ENCODE measurements at regions not wholly inside any gene's neighbourhood (a gene's known extent, or its start where the extent isn't known, plus 50 kb on each side); places are given as distances from the start of the nearest gene placed in this dataset.

DNA sequence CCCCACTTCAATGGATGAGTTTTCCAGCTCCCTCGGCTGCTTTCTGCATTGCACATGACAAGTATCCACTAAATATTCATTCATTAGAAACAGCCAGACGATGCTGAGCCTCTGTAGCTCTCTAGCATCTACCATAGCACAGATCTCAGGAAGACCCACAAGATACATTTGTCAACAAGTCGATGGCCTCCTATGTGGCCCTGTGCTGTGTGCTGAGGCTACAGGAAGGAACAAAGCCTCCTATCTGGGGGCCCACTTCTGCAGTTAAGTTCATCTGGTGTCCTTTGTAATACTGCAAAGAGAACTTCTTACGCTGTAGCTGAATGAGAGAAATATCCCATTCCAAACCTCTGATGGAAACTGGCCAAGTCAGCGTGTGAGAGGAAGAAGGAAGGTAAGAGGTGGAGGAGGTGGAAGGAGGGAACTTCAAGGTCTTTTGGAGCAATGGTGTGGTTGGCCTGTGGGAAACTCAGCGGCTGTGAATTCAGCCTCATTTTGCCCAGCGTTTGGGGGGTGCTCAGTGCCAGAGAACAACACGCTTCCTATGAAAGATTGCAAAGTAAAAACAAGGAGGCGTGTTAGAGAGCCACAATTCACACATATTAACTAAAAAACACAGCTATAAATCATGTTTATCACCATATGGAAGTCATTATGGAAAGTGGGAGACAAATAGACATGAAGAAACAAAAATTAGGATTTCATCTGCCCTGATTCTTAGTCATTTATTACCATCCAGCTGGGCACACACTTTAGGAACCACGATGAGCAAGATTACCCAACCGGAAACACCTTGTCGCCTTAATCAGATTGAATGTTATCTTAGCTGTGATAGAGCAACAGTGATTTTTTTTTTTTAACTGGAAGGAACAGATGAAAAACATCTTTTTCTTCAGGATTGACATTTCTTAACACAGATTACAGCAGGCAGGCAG, 62.2 kb upstream of the USP6NL start:
- ATAC-seq (ENCODE audit: low read depth) (no peak), DNase-seq (no peak)
- Histone ChIP-seq H3K27me3 (ENCODE audit: control insufficient read depth, insufficient read depth, low read length) (peaks cover 18% of the 10 kb centered on the region), H2BK20ac (ENCODE audit: low read depth, low read length) (no peak overlapping the region), H2AK5ac (ENCODE audit: low read depth, low read length) (no peak overlapping the region), H4K8ac (ENCODE audit: low read depth in 2 of 2, low read length in 2 of 2) (no peak overlapping the region), H4K91ac (ENCODE audit: insufficient read depth, low read depth, low read length) (no peak overlapping the region), H3K9me3 (ENCODE audit: control insufficient read depth, insufficient read depth, low read length) (no peaks in the 10 kb centered on the region), H3K23ac (ENCODE audit: low read depth, low read length) (no peak overlapping the region), H3K36me3 (ENCODE audit: control insufficient read depth, insufficient read depth, low read length) (no peaks in the 10 kb centered on the region), H3K4me3 (ENCODE audit: insufficient read depth, low read depth, low read length) (no peak overlapping the region), H3K18ac (ENCODE audit: low read depth, low read length) (no peak overlapping the region), H4K20me1 (ENCODE audit: insufficient read depth, low read length) (no peaks in the 10 kb centered on the region), H3K4me2 (ENCODE audit: low read depth, low read length) (no peak overlapping the region), H3K9me1 (ENCODE audit: insufficient read depth, low read length) (no peaks in the 10 kb centered on the region), H2BK5ac (ENCODE audit: low read depth, low read length, poor library complexity, severe bottlenecking) (no peak overlapping the region), H2BK15ac (ENCODE audit: low read depth, low read length) (no peak overlapping the region), H3K56ac (ENCODE audit: extremely low read depth, insufficient read depth, low read length) (no peak overlapping the region), H2AK9ac (replicated peaks; ENCODE audit: low read depth, low read length, poor library complexity) (peak overlapping the region; percentile 49), H3K14ac (replicated peaks; ENCODE audit: low read depth, low read length) (no peak overlapping the region), H2AFZ (replicated peaks; ENCODE audit: low read length, poor library complexity) (peak overlapping the region; percentile 68), H3K4ac (ENCODE audit: low read depth, low read length) (no peak overlapping the region), H2BK120ac (ENCODE audit: low read depth, low read length) (no peak overlapping the region), H3K4me1 (ENCODE audit: control insufficient read depth, insufficient read depth, low read length) (no peaks in the 10 kb centered on the region), H4K5ac (ENCODE audit: low read depth, low read length) (no peak overlapping the region), H3K79me1 (ENCODE audit: low read depth in 1 of 2, low read length in 2 of 2) (no peaks in the 10 kb centered on the region), H3K27ac (ENCODE audit: insufficient read depth, low read length) (no peak overlapping the region), H3K9ac (ENCODE audit: low read depth, low read length) (no peak overlapping the region)
- ChIA-PET POLR2A (ENCODE audit: unreplicated experiment) (no interaction called here), CTCF (no interaction called here)
- intact Hi-C loops (cut with micrococcal nuclease) (no loop called here), in situ Hi-C loops (cut with MboI; ENCODE audit: low sequenced_read_pairs) (no loop called here), dilution Hi-C loops (cut with HindIII; ENCODE audit: low sequenced_read_pairs, unreplicated experiment) (no loop called here)
- 80% methylated on average over 1 of the region's 12 CpGs; no CpG with 5 or more reads in 1 of the 2 experiments for WGBS, 2 experiments (ENCODE audit: extremely low coverage in 2 of 2, insufficient read length in 1 of 2)
- TF ChIP-seq NFE2L2 (IDR thresholded peaks at IDR 0.05; ENCODE audit: low read depth, low read length) (no peak), SMC3 (IDR thresholded peaks at IDR 0.05; ENCODE audit: low read depth, low read length) (no peak), RCOR1 (IDR thresholded peaks at IDR 0.05; ENCODE audit: insufficient replicate concordance, low read length) (no peak), POLR2A (IDR thresholded peaks at IDR 0.05; ENCODE audit: low read depth, low read length) (no peak), RAD21 (IDR thresholded peaks at IDR 0.05; ENCODE audit: low read length) (no peak), FOS (IDR thresholded peaks at IDR 0.05; ENCODE audit: low read depth, low read length) (no peak), CHD1 (IDR thresholded peaks at IDR 0.05; ENCODE audit: low read depth, low read length) (no peak), MXI1 (IDR thresholded peaks at IDR 0.05; ENCODE audit: borderline replicate concordance, low read depth, low read length) (no peak), RFX5 (IDR thresholded peaks at IDR 0.05; ENCODE audit: low read depth, low read length) (no peak), MAFK (IDR thresholded peaks at IDR 0.05; ENCODE audit: low read depth, low read length) (no peak), CEBPB (IDR thresholded peaks at IDR 0.05; ENCODE audit: low read depth, low read length) (no peak), MAZ (IDR thresholded peaks at IDR 0.05; ENCODE audit: borderline replicate concordance, low read depth, low read length) (no peak)
- TF ChIP-seq, protein P1, sequence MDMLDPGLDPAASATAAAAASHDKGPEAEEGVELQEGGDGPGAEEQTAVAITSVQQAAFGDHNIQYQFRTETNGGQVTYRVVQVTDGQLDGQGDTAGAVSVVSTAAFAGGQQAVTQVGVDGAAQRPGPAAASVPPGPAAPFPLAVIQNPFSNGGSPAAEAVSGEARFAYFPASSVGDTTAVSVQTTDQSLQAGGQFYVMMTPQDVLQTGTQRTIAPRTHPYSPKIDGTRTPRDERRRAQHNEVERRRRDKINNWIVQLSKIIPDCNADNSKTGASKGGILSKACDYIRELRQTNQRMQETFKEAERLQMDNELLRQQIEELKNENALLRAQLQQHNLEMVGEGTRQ (IDR thresholded peaks at IDR 0.05; ENCODE audit: low read depth, low read length) = no peak
- TF ChIP-seq, protein P2, sequence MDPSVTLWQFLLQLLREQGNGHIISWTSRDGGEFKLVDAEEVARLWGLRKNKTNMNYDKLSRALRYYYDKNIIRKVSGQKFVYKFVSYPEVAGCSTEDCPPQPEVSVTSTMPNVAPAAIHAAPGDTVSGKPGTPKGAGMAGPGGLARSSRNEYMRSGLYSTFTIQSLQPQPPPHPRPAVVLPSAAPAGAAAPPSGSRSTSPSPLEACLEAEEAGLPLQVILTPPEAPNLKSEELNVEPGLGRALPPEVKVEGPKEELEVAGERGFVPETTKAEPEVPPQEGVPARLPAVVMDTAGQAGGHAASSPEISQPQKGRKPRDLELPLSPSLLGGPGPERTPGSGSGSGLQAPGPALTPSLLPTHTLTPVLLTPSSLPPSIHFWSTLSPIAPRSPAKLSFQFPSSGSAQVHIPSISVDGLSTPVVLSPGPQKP (IDR thresholded peaks at IDR 0.05; ENCODE audit: borderline replicate concordance, low read depth, low read length) = no peak
- TF ChIP-seq, protein P3, sequence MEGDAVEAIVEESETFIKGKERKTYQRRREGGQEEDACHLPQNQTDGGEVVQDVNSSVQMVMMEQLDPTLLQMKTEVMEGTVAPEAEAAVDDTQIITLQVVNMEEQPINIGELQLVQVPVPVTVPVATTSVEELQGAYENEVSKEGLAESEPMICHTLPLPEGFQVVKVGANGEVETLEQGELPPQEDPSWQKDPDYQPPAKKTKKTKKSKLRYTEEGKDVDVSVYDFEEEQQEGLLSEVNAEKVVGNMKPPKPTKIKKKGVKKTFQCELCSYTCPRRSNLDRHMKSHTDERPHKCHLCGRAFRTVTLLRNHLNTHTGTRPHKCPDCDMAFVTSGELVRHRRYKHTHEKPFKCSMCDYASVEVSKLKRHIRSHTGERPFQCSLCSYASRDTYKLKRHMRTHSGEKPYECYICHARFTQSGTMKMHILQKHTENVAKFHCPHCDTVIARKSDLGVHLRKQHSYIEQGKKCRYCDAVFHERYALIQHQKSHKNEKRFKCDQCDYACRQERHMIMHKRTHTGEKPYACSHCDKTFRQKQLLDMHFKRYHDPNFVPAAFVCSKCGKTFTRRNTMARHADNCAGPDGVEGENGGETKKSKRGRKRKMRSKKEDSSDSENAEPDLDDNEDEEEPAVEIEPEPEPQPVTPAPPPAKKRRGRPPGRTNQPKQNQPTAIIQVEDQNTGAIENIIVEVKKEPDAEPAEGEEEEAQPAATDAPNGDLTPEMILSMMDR (conservative IDR thresholded peaks at IDR 0.05; ENCODE audit: low read depth, low read length) = no peak
- no TSS peak for BruUV-seq (replicated peaks)
